ENCODE measurements at regions not wholly inside any gene's neighbourhood (a gene's known extent, or its start where the extent isn't known, plus 50 kb on each side); places are given as distances from the start of the nearest gene placed in this dataset.

GRCh38 chr16:79276501-79276900 lies 324.0 kb downstream of the MAF start:
- DNase-seq (ENCODE audit: low read depth), result no peak
- no peak for TF ChIP-seq CTCF (IDR thresholded peaks at IDR 0.05; ENCODE audit: low read depth, low read length, missing control alignments)
- H3K4me3 ChIP-seq (ENCODE audit: low read depth, low read length), result no peak overlapping the region

- H3K4me3 ChIP-seq (ENCODE audit: low read depth, low read length), result no peak overlapping the region
- no peak for TF ChIP-seq CTCF (IDR thresholded peaks at IDR 0.05; ENCODE audit: low read depth, low read length, missing control alignments)
- no peak for DNase-seq (ENCODE audit: low read depth)
Measured at GRCh38 chr16:79274264-79274663, 326.3 kb downstream of the MAF start.

GRCh38 chr16:79272141-79272577 lies 328.4 kb downstream of the MAF start:
- no peak overlapping the region for H3K4me3 ChIP-seq (ENCODE audit: low read depth, low read length)
- no peak for DNase-seq (ENCODE audit: low read depth)
- no peak for TF ChIP-seq CTCF (IDR thresholded peaks at IDR 0.05; ENCODE audit: low read depth, low read length, missing control alignments)

- no peak overlapping the region for H3K4me3 ChIP-seq (ENCODE audit: low read depth, low read length)
- no peak for TF ChIP-seq CTCF (IDR thresholded peaks at IDR 0.05; ENCODE audit: low read depth, low read length, missing control alignments)
Measured at GRCh38 chr16:79271583-79271982, 329.0 kb downstream of the MAF start.

GRCh38 chr16:79270011-79270410 lies 330.5 kb downstream of the MAF start:
- TF ChIP-seq CTCF (IDR thresholded peaks at IDR 0.05; ENCODE audit: low read depth, low read length, missing control alignments), result no peak
- DNase-seq (ENCODE audit: low read depth), result no peak
- H3K4me3 ChIP-seq (ENCODE audit: low read depth, low read length), result no peak overlapping the region

More at GRCh38 chr16:79271583-79271982, 329.0 kb downstream of the MAF start:
- DNase-seq (ENCODE audit: low read depth), result no peak

- no peak overlapping the region; the same call in 1 of the 2 replicates for H3K4me3 ChIP-seq (ENCODE audit: low read depth, low read length)
- TF ChIP-seq CTCF (IDR thresholded peaks at IDR 0.05; ENCODE audit: low read depth, low read length, missing control alignments), result no peak
- DNase-seq (ENCODE audit: low read depth), result peak; percentile 68
Measured at GRCh38 chr16:79269211-79269863, 331.2 kb downstream of the MAF start.

- no peak for TF ChIP-seq CTCF (IDR thresholded peaks at IDR 0.05; ENCODE audit: low read depth, low read length, missing control alignments)
- no peak for DNase-seq (ENCODE audit: low read depth)
- H3K4me3 ChIP-seq (ENCODE audit: low read depth, low read length), result no peak overlapping the region
Measured at GRCh38 chr16:79267781-79268180, 332.8 kb downstream of the MAF start.

All from GM12864 (cell line).